GM21390 (cell line): ENCODE measurements at regions not wholly inside any gene's neighbourhood (a gene's known extent, or its start where the extent isn't known, plus 50 kb on each side); places are given as distances from the start of the nearest gene placed in this dataset.

Experiments
- ATAC-seq: cut with Tn5 transposase; IDR thresholded peaks from one replicate; pipeline ENCODE4 v1.9.1; 2021; ENCODE audit not compliant: unreplicated experiment

DNA sequence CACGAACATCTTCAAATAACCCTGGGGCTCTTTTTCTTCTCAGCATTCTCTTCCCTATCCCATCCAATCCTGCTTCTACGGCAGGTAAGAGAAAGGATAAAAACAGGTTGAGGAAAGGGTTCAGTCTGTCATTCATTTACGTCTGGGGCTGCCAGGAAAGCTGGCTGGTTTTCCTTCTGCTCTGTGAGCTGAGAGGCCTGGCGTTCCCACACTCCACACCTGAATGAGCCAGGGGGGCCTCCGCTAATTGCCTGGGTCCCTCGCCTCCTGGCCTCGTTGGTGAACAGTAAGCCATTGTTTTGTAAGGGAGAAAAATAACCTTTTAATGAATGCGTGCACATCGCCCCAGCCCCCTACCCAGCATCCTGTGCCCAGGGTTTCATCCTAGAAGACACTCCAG is 70.8 kb upstream of the SIM2 start:
- ATAC-seq: no peak

DNA sequence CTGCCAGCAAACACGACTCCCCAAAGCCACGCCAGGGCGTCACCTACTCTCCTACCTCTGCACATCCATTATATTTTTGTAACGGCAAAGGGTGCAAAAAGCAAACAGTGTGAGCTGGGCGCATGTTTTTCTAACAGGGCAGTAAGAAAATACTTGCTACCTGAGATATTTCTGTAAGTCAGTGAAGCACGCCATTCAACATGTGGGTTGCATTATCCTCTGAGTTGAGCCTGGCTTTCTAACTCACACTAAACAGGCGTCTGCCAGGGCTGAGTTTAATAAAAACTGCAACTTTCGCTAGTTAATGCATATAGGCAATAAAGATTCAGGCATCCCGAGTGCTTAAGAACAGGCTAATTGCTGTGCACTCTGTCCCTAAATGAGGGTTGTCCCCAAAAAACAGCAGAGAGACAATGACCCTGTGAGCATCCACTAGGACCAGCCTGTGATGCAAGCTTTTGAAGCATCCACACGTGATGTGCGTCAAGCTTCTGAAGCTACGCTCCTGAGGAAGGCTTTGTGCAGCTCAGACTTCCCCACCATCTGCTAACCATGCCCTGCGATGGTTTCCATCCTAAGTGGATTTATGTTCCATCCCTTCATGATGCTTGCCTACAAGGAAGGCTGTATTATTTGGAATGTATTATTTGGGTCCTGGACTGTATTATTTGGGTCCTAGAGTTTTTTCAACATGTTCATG is 70.0 kb upstream of the SIM2 start:
- no peak for ATAC-seq

DNA sequence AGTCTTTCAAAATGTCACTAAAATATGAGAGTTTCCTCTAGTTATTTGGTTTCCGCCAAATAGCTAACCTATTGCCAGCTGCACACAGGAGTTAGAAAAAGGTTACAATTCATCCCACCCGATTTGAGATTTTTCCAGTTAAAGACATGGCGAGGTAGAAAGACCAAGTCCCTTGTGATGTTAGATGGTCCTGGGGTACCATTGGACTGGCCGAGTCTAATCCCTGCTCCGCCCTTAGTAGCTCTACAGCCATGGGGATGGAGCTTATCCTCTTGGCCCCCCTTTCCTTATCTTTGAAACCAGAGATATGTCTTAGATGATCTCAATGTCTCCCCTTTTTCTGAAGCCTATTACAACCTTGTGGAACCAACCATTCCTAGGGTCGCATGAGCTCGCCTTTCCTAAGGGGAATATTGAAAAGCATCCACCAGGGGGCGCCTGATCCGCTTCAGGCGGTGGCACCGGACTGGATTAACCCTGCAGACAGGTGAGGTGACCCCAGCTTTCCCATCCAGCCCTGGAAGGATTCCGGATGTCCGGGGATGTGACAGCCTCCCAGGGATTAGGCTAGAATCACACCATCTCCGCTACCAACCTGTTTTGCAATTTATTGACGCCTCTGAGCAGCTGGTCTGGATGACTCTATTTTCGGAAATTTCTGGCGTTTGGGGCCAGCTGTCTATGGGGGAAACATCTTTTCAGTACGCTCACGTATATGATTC is 68.3 kb upstream of the SIM2 start:
- ATAC-seq: no peak

DNA sequence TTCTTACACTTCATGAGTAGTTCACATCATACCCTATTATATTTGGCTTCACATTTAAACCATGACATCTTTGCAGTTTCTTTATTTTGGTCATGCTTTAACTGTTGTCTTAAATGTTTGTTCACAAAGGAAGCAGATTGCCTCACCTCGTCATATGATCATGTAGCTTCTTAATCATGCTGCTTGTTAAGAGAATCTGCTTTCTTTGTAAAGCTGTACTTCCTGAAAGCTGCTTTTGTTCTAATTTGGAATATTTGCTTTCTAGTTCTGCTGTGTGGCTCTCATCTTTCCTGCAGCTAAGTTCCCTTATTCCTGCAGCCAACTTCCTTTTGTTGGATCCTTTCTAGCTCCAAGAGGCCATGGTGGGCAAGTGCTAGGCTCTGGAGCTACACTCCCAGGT is 62.9 kb upstream of the SIM2 start:
- ATAC-seq: no peak

DNA sequence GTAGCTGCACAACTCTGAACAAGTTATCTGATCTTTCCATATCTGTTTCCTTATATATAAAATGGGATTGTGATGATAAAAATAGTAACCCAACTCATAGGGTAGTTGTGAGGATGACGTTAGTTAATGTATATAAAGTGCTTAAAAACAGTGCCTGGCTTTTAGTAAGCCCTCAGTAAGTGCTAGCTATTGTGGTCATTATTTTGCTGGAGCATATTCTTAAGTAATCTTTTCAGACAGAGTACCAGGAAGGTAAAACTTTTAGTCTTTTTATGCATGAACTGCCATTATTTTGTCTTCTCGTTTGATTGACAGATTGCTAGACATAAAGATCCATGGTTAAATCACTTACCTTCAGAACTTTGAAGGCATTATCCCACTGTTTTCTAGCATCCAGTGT is 62.5 kb upstream of the SIM2 start:
- no peak for ATAC-seq

DNA sequence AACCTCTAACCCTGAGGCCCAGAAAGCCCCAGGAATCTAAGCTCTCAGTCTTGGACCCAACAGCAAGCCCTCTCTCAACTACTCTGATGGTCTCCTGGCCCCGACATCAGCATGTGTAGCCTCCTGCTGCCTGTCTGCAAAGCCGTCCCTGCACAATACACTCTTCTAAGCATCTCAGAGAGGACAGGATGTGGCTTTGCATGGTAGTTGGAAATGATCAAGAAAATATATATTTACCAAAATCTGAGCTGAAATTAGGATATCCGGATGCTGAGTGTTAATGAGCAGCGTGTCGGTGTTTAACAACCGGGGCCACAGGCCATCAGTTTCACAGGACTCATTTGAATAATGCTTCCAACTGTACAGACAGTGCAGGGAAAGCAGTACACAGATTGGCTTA is 59.1 kb upstream of the SIM2 start:
- ATAC-seq: no peak

DNA sequence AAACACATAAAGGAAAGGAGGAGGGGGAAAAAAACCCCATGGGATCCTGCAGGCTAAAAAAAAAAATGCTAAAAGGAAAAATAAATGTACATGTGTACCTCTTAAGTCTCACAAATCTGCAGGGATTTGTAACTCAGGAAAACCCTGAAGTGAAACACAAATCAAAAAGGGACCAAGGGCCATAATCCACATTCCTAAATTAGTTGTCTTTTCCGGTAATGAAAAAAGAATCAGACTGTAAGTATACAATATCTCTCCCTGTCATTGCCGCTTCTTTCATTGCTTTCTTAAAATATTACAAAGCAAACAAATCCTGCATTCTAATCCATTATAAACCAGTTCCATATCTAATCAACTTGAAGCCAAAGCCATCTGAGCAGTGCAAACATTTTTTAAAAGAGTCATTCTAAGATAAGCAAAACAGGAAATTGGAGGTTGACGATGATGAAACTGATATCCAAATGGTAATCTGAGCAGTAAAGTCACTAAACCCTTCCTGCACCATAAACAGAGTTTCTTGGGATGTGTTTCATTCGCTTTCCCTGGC is 58.7 kb upstream of the SIM2 start:
- no peak for ATAC-seq

DNA sequence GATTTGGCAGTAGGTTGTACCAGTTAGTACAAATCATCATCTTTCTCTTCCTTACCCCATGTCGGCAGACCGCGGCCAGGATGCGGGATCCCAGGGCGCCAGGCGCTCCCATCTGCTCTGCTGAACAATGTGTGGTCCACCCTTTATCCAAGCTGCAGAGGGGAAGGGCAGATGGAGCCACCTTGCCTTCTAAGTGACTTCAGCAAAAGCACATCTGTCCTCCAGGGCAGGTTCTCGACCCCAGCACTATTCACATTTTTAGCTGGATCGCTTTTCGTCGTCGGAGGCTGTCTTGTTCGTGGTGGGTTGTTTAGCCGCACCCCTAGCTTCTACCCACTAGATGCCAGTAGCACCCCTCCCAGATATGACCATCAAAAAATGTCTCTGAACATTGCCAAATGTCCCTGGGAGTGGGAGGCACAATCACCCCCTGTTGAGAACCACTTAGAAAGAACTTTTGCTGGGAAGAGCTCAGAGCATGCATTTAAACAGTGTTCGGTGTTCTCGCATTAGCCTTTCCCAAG is 58.1 kb upstream of the SIM2 start:
- no peak for ATAC-seq

DNA sequence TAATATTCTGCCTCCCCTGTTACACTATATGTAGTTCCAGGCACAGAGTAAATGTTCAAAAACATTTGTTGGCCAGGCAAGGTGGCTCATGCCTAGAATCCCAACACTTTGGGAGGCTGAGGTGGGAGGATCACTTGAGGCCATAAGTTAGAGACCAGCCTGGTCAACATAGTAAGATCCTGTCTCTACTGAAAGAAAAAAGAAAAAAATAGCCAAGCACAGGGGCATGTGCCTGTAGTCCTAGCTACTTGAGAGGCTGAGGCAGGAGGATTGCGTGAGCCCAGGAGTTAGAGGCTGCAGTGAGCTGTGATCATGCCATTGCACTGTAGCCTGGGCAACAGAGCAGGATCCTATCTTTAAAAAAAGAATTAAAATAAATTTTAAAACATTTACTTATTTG is 57.6 kb upstream of the SIM2 start:
- ATAC-seq: no peak

DNA sequence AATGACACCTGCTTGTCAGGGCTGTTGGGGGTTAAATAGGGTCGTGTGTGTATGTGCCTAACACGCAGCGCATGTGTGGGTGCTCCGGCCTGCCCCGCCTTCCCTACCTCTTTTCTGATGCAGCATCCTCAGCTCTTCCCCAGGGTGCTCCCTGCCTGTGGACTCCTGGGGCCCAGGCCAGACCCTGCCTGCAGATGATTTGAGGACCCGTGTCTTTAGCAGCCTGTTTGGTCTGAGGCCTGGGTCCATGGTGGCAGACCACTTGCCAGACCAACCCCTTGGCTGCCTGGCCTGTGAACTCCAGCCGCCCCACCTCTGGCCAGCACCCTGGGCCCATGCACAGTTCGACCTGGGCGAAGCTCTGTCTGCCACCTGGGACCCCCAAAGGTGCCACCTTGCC is 57.0 kb upstream of the SIM2 start:
- ATAC-seq: no peak

DNA sequence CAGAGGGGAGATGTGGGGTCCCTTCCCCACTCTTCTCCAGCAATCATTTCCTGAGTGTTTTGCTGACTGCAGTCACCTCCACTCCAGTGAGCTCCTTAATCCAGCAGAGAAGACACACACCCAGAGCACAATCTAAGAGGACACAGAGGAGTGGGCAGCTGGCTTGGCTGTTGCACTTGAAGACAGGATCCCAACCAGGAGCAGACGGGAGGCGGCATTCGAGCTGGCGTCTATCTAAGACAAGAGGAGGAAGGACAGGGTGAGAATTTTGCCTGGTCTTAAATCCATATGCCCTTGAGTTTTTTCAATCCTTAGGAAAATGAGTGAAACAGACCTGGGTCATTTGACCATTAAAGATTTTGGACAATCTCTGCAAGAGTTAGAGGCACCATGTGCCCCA is 56.1 kb upstream of the SIM2 start:
- no peak for ATAC-seq

DNA sequence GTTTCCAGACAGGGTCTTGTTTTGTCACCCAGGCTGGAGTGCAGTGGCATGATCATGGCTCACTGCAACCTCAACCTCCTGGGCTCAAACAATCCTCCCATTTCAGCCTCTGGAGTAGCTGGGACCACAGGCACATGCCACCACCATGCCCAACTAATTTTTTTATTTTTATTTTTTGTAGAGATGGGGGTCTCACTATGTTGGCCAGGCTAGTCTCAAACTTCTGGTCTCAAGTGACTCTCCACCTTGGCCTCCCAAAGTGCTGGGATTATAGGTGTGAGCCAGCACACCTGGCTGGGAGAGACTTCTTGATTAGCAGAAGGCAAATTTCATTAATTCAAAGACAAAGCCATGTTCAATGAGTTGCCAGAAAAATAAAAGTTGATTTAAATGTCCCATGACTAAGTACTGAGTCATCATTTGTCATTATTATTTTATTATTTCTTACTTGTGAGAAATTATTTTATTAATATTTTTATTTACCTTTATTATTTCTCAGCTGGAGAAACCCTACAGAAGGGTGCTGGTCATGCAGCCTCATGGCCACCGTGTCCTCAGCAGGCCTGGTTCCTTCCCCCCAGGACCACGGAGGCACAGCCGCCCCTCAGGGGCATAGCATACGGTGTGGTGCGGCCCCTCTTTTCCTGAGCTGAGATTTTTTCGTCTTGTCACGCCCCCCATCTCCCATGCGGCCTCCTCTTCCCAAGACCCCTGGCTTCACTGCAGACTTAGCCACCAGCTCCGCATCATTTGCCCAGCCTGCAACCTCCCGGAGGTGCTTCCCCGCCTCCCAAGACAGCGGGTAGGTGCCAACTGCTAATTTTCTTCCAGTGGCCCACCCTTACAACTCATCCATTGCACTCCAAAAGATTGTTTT is 55.3 kb upstream of the SIM2 start:
- no peak for ATAC-seq

DNA sequence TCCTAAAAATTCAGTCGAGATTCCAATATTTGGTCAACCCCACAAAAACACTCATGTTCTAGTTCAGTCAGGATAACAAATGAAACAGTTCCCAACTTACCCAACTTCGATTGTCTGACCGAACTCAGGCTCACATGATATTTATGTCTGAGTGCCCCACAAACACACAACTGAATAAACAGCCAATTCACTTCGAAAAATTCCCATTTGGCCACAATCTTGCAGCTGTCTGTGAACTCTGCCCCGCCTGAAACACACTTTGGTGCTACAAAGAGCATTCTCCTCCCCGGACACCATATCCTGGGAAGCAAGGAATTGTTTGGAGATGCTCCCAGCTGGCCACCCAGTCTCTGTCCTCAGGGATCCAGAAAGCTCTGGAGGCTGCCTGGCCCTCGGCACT is 52.9 kb upstream of the SIM2 start:
- ATAC-seq: no peak

DNA sequence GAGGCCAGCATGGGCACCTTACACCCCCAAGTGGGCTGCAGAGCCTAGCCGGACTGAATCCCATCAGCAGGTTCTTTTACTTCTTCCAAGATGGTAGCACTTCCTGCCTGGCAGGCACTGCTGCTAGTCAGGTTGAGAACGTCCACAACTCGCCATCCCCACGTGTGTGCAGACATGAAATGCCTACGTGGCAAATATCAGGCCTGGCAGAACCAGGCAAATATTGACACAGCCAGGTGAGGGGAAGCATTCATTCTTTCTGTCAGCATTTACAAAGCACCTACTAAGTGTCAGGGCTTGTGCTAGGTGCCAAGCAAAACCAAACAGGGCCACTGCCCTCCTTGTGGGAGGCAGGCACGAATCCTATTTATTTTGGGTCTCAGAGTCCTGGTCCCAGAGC is 52.3 kb upstream of the SIM2 start:
- ATAC-seq: no peak

DNA sequence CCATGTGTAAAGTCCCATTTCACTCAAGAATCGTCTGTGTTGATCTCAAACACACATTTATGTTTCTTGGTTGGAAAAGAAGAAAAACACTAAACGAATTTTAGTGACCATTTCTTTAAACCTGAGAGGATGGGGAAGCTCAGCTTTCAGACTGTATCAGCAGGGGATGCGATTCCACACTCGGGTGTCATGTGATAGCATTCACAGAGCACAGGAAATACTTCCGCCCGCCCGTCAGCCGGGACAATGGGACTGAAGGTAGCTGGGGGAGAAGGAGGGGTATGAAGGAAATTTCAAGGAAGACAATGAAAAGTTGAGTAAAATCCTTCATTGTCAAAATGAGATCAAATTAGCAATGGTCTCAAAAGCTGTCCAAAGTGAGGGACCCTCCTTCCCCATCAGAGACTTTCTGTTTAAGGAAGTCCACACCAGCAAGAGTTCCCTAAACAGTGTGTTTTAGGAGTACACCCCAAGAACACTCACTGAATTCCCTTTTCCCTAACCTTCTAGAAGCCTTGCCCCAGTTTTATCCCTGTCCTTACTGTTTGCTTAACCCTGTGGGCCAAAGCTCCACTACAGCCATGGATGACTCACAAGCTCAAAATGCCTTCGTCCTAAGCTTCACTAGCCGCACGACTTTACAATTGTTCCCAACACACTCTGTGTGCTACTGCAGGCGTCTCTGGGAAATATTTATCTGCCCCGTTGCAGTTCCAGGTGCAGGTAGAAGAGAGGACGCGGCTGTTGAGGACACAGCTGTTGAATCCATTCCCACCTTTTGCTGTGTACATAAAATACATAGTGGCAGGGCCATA is 51.4 kb upstream of the SIM2 start:
- ATAC-seq: no peak
